Activated CD8-positive, alpha-beta memory T cell treated with anti-CD3 and anti-CD28 coated beads, Interleukin-2, amount 10 ng/mL, durations not matched to agents 7 days and 5 days (primary cell): ENCODE measurements at regions not wholly inside any gene's neighbourhood (a gene's known extent, or its start where the extent isn't known, plus 50 kb on each side); places are given as distances from the start of the nearest gene placed in this dataset.
"Not testable (repeated sequence)": the region's sequence is repeated elsewhere in the genome, so short reads cannot be mapped to it uniquely, and the experiment has no call there.

Source experiments
- ATAC-seq: fragments of 150-1000 bp; cut with Tn5 transposase; one replicate; pipeline ENCODE4 v1.10.0; 2021; ENCODE audit warnings: moderate library complexity
- CTCF ChIA-PET: fragments of 350-600 bp; sonication (Branson Sonifier 250); formaldehyde crosslinking; loops from one replicate; lab custom pipeline; 2021; ENCODE audit warnings: antibody characterized with exemption; lab: Charles Lee
- DNase-seq: peaks from one replicate; pipeline ENCODE4 v3.0.0-alpha.2; 2020
- H3K27ac Mint-ChIP-seq: one replicate; pipeline ENCODE4 v1.8.0; 2021; ENCODE audit warnings: mild to moderate bottlenecking, mixed read lengths
- H3K27me3 Mint-ChIP-seq: one replicate; pipeline ENCODE4 v1.8.0; 2021; ENCODE audit warnings: mixed read lengths
- H3K36me3 Mint-ChIP-seq: one replicate; pipeline ENCODE4 v1.8.0; 2021; ENCODE audit warnings: mild to moderate bottlenecking, mixed read lengths
- H3K4me1 Mint-ChIP-seq: one replicate; pipeline ENCODE4 v1.8.0; 2021; ENCODE audit warnings: mixed read lengths
- H3K4me3 Mint-ChIP-seq: one replicate; pipeline ENCODE4 v1.8.0; 2021; ENCODE audit warnings: mild to moderate bottlenecking, moderate library complexity, mixed read lengths
- H3K9me3 Mint-ChIP-seq: one replicate; pipeline ENCODE4 v1.8.0; 2022; ENCODE audit warnings: low read depth, mixed read lengths

GRCh38 chr9:129551393-129551973 is 69.4 kb downstream of the C9orf50 start:
- ATAC-seq = no peak
- Mint-ChIP-seq H3K36me3 (no peaks in the 10 kb centered on the region), H3K4me3 (no peak overlapping the region), H3K9me3 (no peaks in the 10 kb centered on the region), H3K4me1 (peaks cover 7% of the 10 kb centered on the region), H3K27me3 (peaks cover 53% of the 10 kb centered on the region), H3K27ac (no peak overlapping the region)
- DNase-seq = no peak
- CTCF ChIA-PET = interaction anchor here (1.2 kb wide), 1 partner anchor 11 kb away, joined by 3 read pairs; no protein-coding TSS in a partner anchor

DNA sequence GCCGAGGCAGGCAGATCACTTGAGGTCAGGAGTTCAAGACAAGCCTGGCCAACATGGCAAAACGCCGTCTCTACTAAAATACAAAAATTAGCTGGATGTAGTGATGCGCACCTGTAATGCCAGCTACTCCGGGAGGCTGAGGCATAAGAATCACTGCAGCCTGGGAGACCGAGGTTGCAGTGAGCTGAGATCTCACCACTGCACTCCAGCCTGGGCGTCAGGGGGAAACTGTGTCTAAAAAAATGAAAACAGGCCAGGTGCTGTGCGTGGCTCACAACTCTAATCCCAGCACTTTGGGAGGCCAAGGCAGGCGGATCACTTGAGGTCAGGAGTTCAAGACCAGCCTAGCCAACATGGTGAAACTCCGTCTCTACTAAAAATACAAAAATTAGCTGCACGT is 69.9 kb downstream of the C9orf50 start:
- H3K36me3 Mint-ChIP-seq, H3K9me3 Mint-ChIP-seq, H3K4me3 Mint-ChIP-seq, ATAC-seq, H3K4me1 Mint-ChIP-seq, DNase-seq, H3K27ac Mint-ChIP-seq: not testable (repeated sequence)
- H3K27me3 Mint-ChIP-seq = peaks cover 56% of the 10 kb centered on the region
- CTCF ChIA-PET = interaction anchor here (1.2 kb wide), 1 partner anchor 11 kb away, joined by 3 read pairs; no protein-coding TSS in a partner anchor

- peak; percentile 42 for ATAC-seq
- Mint-ChIP-seq H3K36me3 (no peaks in the 10 kb centered on the region), H3K4me3 (peak overlapping the region; percentile 41), H3K27ac (no peak overlapping the region), H3K9me3 (no peaks in the 10 kb centered on the region), H3K4me1 (peaks cover 7% of the 10 kb centered on the region), H3K27me3 (peaks cover 58% of the 10 kb centered on the region)
- CTCF ChIA-PET = interaction anchor here (1.5 kb wide), 1 partner anchor 61 kb away, joined by 5 read pairs; no protein-coding TSS in a partner anchor
- DNase-seq = no peak
Measured at GRCh38 chr9:129550199-129550839, 70.6 kb downstream of the C9orf50 start.

DNA sequence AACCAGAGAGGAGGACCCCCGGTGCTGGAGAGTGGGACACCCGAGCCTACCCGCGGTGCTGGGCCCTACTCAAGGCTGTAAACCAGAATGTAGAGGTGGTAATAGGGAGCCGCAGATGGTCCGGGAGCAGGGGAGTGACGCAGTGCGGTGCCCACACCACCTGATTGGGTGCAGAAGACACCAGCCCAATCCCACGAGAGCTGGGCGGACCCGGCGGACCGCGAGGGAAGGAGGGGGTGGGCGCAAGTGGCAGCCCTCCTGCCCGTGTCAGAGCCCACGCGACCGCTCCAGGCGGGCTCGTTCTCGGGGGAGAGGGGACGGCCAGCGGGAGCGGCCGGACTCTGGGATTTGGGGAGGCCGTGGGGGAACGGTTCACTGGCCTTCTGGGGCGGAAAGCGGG is 71.2 kb downstream of the C9orf50 start:
- peaks cover 63% of the 10 kb centered on the region for H3K27me3 Mint-ChIP-seq
- ATAC-seq (no peak), DNase-seq (no peak)
- no peak overlapping the region for H3K4me3 Mint-ChIP-seq
- no peaks in the 10 kb centered on the region for H3K36me3 Mint-ChIP-seq
- no peaks in the 10 kb centered on the region for H3K9me3 Mint-ChIP-seq
- peaks cover 7% of the 10 kb centered on the region for H3K4me1 Mint-ChIP-seq
- H3K27ac Mint-ChIP-seq = no peak overlapping the region
- CTCF ChIA-PET = interaction anchor here (1.5 to 1.6 kb wide), 2 partner anchors 48 to 62 kb away, joined by 3 to 5 read pairs; no protein-coding TSS in a partner anchor

GRCh38 chr9:129549139-129549538 is 71.8 kb downstream of the C9orf50 start:
- no peak overlapping the region for H3K27ac Mint-ChIP-seq
- CTCF ChIA-PET = interaction anchor here (1.5 to 1.6 kb wide), 2 partner anchors 48 to 62 kb away, joined by 3 to 5 read pairs; no protein-coding TSS in a partner anchor
- H3K27me3 Mint-ChIP-seq = peaks cover 63% of the 10 kb centered on the region
- H3K4me1 Mint-ChIP-seq = peaks cover 7% of the 10 kb centered on the region
- DNase-seq (no peak), ATAC-seq (no peak)
- no peaks in the 10 kb centered on the region for H3K36me3 Mint-ChIP-seq
- no peaks in the 10 kb centered on the region for H3K9me3 Mint-ChIP-seq
- H3K4me3 Mint-ChIP-seq = no peak overlapping the region

DNA sequence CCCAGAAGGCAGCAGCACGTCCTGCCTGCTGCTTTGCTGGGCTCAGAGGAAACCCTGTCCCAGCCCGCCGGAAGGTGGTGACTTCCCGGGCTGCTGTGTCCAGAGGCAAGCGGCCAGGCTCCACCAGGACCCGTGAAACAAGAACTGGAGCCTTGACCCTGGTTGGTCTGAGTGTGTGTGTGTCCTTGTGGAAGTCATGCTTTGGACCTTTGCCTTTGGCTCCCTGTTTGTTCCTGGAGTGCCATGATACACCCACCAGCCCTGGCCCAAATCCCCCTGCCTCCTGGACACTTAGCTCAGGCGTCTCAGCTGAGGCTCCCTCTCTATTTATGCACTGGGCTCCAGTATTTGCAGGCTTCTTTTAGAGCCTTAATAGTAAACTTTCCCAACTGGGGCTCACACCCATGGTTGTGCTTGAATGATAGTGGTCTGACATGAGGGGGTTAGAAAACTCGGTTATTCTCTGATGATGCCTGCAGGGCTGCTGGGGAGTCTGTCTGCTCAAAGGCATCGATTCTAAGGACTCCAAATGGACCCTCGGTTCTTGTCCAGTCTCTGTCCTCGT is 72.2 kb downstream of the C9orf50 start:
- no peak overlapping the region for H3K4me3 Mint-ChIP-seq
- no peaks in the 10 kb centered on the region for H3K9me3 Mint-ChIP-seq
- H3K27me3 Mint-ChIP-seq = peaks cover 63% of the 10 kb centered on the region
- H3K36me3 Mint-ChIP-seq = no peaks in the 10 kb centered on the region
- no peak for ATAC-seq
- H3K27ac Mint-ChIP-seq = no peak overlapping the region
- CTCF ChIA-PET = interaction anchor here (1.5 to 1.6 kb wide), 2 partner anchors 49 to 63 kb away, joined by 3 to 5 read pairs; no protein-coding TSS in a partner anchor
- peaks cover 7% of the 10 kb centered on the region for H3K4me1 Mint-ChIP-seq
- DNase-seq = no peak

DNA sequence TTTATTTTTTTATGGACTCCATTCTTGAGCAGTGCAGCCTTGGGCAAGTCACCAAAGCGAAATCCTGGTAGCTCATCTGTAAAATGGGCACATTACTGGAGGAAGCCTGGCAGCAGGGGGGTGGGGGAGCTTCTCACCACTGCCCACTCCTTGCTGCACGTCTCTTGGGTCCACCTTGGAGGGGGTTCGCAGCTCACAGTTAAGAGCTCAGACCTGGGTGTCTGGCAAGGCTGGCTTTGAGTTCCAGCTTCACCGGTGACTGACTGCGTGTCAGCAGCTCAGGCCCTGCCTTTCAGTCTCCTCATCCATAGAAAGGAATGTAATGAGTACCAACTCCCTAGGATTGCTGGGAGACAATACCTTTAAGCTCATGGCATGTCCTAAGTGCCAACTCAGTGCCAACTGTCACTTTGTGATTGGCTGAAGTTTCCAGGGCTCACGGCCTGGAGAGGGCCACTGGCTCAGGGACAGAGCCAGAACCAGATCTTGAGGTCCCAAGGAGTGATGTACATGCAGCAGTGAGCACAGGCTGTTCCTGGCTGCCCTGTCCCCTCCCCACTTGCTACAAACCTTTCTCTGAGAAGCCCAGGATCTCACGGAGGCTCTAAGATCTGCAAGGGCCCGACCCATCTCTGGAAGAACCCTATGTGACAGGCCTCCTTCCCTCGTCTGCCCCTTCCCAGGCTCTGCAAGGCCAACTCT is 72.9 kb downstream of the C9orf50 start:
- H3K4me1 Mint-ChIP-seq = peaks cover 7% of the 10 kb centered on the region
- DNase-seq = no peak
- no peak overlapping the region for H3K4me3 Mint-ChIP-seq
- no peak overlapping the region for H3K27ac Mint-ChIP-seq
- peaks cover 65% of the 10 kb centered on the region for H3K27me3 Mint-ChIP-seq
- CTCF ChIA-PET = interaction anchor here (1.6 kb wide), 1 partner anchor 50 kb away, joined by 3 read pairs; no protein-coding TSS in a partner anchor
- H3K9me3 Mint-ChIP-seq = no peaks in the 10 kb centered on the region
- no peaks in the 10 kb centered on the region for H3K36me3 Mint-ChIP-seq
- no peak for ATAC-seq

GRCh38 chr9:129547063-129547462 is 73.8 kb downstream of the C9orf50 start:
- H3K4me1 Mint-ChIP-seq = peaks cover 7% of the 10 kb centered on the region
- CTCF ChIA-PET = no interaction called here
- H3K9me3 Mint-ChIP-seq = no peaks in the 10 kb centered on the region
- no peak overlapping the region for H3K4me3 Mint-ChIP-seq
- no peak overlapping the region for H3K27ac Mint-ChIP-seq
- no peaks in the 10 kb centered on the region for H3K36me3 Mint-ChIP-seq
- H3K27me3 Mint-ChIP-seq = peaks cover 63% of the 10 kb centered on the region
- DNase-seq = no peak
- no peak for ATAC-seq

GRCh38 chr9:129545876-129546275 is 75.0 kb downstream of the C9orf50 start:
- CTCF ChIA-PET, DNase-seq, H3K4me1 Mint-ChIP-seq, ATAC-seq, H3K36me3 Mint-ChIP-seq, H3K4me3 Mint-ChIP-seq, H3K27ac Mint-ChIP-seq, H3K9me3 Mint-ChIP-seq: not testable (repeated sequence)
- H3K27me3 Mint-ChIP-seq = peaks cover 56% of the 10 kb centered on the region

- DNase-seq = no peak
- Mint-ChIP-seq H3K4me1 (peaks cover 3% of the 10 kb centered on the region), H3K36me3 (no peaks in the 10 kb centered on the region), H3K4me3 (no peak overlapping the region), H3K9me3 (no peaks in the 10 kb centered on the region), H3K27me3 (peaks cover 50% of the 10 kb centered on the region), H3K27ac (no peak overlapping the region)
- CTCF ChIA-PET = interaction anchor here (0.8 kb wide), 1 partner anchor 9 kb away, joined by 3 read pairs; no protein-coding TSS in a partner anchor
- no peak for ATAC-seq
Measured at GRCh38 chr9:129544761-129545160, 76.1 kb downstream of the C9orf50 start.

DNA sequence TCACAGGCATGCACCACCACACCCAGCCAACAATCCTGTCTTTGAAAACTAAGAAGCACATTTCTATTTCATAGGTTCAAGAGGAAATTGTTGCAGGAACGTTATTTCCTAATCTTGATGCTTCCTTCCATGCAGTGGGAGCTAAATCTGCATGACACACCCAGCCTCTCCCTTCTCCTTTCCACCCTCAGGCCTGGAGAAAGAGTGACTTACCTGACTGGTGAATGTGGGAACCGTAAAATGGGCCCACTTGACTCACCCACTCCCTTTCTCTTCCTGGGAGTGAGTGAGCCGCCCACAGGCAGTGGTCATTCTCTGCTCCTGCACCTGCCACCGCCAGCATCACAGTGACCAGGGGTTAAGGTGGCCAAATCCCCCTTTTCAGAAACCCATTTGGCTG is 78.2 kb downstream of the C9orf50 start:
- no peak overlapping the region for H3K27ac Mint-ChIP-seq
- no peak overlapping the region for H3K4me3 Mint-ChIP-seq
- ATAC-seq (no peak), DNase-seq (no peak)
- H3K36me3 Mint-ChIP-seq = peaks cover 7% of the 10 kb centered on the region
- peaks cover 38% of the 10 kb centered on the region for H3K27me3 Mint-ChIP-seq
- H3K4me1 Mint-ChIP-seq = no peaks in the 10 kb centered on the region
- CTCF ChIA-PET = no interaction called here
- peaks cover 9% of the 10 kb centered on the region for H3K9me3 Mint-ChIP-seq

DNA sequence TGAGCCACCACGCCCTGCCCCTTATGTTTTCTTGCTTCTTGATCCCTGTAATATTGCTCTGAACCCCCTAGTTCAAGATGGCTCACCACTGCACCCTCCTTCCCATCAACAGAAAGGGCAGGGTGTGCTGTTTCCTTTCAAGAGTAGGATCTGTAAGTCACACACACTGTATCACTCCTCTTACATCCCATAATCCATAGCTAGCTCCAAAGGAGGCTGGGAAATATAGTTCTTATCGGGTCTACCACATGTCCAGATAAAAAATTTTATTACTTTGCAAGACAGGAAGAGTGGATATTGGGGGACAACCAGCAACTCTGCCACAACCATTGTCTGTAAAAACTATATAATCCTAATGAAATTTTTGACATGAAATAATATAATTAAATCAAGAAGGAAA is 79.6 kb downstream of the C9orf50 start:
- Mint-ChIP-seq H3K36me3 (peaks cover 7% of the 10 kb centered on the region), H3K9me3 (peaks cover 9% of the 10 kb centered on the region), H3K4me1 (no peaks in the 10 kb centered on the region), H3K4me3 (no peak overlapping the region), H3K27ac (no peak overlapping the region), H3K27me3 (peaks cover 28% of the 10 kb centered on the region)
- DNase-seq (no peak), ATAC-seq (no peak)
- CTCF ChIA-PET = no interaction called here

DNA sequence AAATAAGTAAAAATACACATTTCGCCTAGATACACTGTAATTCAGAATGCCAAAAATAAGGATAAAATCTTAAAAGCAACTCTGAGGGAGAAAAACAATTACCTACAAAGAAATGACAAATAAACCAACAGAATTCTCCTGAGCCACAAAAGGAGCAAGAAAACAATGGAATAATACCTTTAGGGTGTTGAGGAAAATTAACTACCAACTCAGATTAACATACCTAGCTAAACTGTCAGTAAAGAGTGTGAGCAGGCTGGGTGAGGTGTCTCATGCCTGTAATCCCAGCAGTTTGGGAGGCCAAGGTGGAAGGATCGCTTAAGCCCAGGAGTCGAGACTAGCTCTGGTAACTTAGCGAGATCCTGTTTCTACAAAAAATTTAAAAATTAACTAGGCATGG is 81.5 kb downstream of the C9orf50 start:
- peaks cover 7% of the 10 kb centered on the region for H3K36me3 Mint-ChIP-seq
- peaks cover 18% of the 10 kb centered on the region for H3K27me3 Mint-ChIP-seq
- H3K4me1 Mint-ChIP-seq = no peaks in the 10 kb centered on the region
- H3K9me3 Mint-ChIP-seq = peaks cover 9% of the 10 kb centered on the region
- ATAC-seq (no peak), DNase-seq (no peak)
- H3K27ac Mint-ChIP-seq = no peak overlapping the region
- CTCF ChIA-PET = no interaction called here
- H3K4me3 Mint-ChIP-seq = no peak overlapping the region
